Ovary (tissue), 3 donors: ENCODE measurements at regions not wholly inside any gene's neighbourhood (a gene's known extent, or its start where the extent isn't known, plus 50 kb on each side); places are given as distances from the start of the nearest gene placed in this dataset.

Source experiments
- CTCF ChIP-seq, 3 donors: fragments of 450-650 bp in 2 of 3; fragments of 200-600 bp in 1 of 3; IDR thresholded peaks; one replicate each; pipeline versions ENCODE4 v1.5.1 to v1.8.0; 2016 to 2022; ENCODE audit warnings: antibody characterized with exemption in 3 of 3, mild to moderate bottlenecking in 1 of 3
- EP300 ChIP-seq: sonication (generic); formaldehyde crosslinking; IDR thresholded peaks from one replicate; pipeline ENCODE4 v1.6.1; 2017; ENCODE audit warnings: antibody characterized with exemption
- POLR2A ChIP-seq: fragments of 450-650 bp; IDR thresholded peaks from one replicate; pipeline ENCODE4 v1.6.1; 2017; ENCODE audit warnings: antibody characterized with exemption, mild to moderate bottlenecking, moderate library complexity
- donor health status: DM: no; HTN: no; CAD: no.

DNA sequence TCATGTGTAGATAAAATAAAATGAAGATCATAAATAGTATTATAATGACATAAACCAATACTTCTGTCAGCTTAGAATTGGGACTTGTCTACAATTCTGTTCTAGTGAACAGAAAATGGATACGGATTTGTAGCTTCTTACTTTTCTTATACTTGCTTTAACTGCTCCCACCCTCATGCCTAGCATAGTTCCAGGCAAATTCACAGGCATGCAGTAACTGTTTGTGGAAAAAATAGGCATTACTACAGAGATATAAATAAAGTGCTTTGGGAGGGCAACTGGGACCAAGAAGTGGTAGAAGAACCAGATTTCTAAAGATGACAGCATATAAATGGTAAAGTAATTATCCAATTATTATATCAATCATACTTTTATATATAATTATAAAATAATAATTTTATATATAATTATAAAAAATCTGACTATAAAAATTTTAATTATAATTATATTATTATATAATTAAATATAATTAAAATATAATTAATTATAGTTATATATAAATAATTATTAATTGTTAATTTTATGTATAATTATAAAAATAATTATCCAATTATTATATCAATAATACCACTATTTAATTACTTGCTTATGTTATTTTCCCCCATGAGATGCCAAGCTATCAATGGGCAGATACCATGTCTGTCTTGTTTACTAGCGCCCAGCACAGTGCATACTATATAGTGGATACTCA, 144.1 kb downstream of the NOC3L start:
- no peak for TF ChIP-seq CTCF (IDR thresholded peaks at IDR 0.05)
- no peak for TF ChIP-seq POLR2A
- no peak for TF ChIP-seq EP300
